Vagina (tissue), 2 donors: ENCODE measurements at regions not wholly inside any gene's neighbourhood (a gene's known extent, or its start where the extent isn't known, plus 50 kb on each side); places are given as distances from the start of the nearest gene placed in this dataset.

Source experiments
- POLR2A ChIP-seq, 2 donors: fragments of 450-650 bp; IDR thresholded peaks; one replicate each; pipeline ENCODE4 v1.6.1; 2017; ENCODE audit warnings: antibody characterized with exemption in 2 of 2, mild to moderate bottlenecking in 2 of 2, moderate library complexity in 2 of 2
- TF ChIP-seq, protein P1 (sequence below), 3 experiments: fragments of 450-650 bp in 2 of 3; fragments of 200-600 bp in 1 of 3; sonication (generic) in 1 of 3; IDR thresholded peaks; one replicate each; pipeline ENCODE4 v1.5.1; 2017 to 2019; ENCODE audit warnings: antibody characterized with exemption in 3 of 3, mild to moderate bottlenecking in 2 of 3, moderate library complexity in 2 of 3

GRCh38 chr4:175377203-175377602, 434.9 kb downstream of the GPM6A start:
- TF ChIP-seq, protein P1, sequence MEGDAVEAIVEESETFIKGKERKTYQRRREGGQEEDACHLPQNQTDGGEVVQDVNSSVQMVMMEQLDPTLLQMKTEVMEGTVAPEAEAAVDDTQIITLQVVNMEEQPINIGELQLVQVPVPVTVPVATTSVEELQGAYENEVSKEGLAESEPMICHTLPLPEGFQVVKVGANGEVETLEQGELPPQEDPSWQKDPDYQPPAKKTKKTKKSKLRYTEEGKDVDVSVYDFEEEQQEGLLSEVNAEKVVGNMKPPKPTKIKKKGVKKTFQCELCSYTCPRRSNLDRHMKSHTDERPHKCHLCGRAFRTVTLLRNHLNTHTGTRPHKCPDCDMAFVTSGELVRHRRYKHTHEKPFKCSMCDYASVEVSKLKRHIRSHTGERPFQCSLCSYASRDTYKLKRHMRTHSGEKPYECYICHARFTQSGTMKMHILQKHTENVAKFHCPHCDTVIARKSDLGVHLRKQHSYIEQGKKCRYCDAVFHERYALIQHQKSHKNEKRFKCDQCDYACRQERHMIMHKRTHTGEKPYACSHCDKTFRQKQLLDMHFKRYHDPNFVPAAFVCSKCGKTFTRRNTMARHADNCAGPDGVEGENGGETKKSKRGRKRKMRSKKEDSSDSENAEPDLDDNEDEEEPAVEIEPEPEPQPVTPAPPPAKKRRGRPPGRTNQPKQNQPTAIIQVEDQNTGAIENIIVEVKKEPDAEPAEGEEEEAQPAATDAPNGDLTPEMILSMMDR (IDR thresholded peaks at IDR 0.05), result no peak
- no peak for TF ChIP-seq POLR2A (IDR thresholded peaks at IDR 0.05)
